Neuronal stem cell (in vitro differentiated cells): ENCODE measurements at regions not wholly inside any gene's neighbourhood (a gene's known extent, or its start where the extent isn't known, plus 50 kb on each side); places are given as distances from the start of the nearest gene placed in this dataset.
A peak's percentile ranks its signal among the peaks of the same experiment; 100 is the strongest.

Experiments used
- DNase-seq: peaks from one replicate; pipeline ENCODE4 v3.0.0-alpha.2; 2013; ENCODE audit warnings: low spot score
- H2AFZ ChIP-seq: one replicate; pipeline ENCODE4 v1.6.1; 2013; ENCODE audit warnings: mild to moderate bottlenecking, low read length, inconsistent platforms
- H2AK5ac ChIP-seq: 2 replicates; pipeline ENCODE4 v1.6.1; 2013; ENCODE audit warnings: low read depth, mild to moderate bottlenecking, inconsistent platforms, low read length, moderate library complexity, mixed read lengths
- H2BK120ac ChIP-seq: 2 replicates; pipeline ENCODE4 v1.6.1; 2013; ENCODE audit warnings: low read depth, mild to moderate bottlenecking, inconsistent platforms, low read length, moderate library complexity, mixed read lengths
- H2BK12ac ChIP-seq: one replicate; pipeline ENCODE4 v1.6.1; 2013; ENCODE audit warnings: low read length, inconsistent platforms
- H2BK15ac ChIP-seq: 2 replicates; pipeline ENCODE4 v1.6.1; 2013; ENCODE audit warnings: mild to moderate bottlenecking, low read length, inconsistent platforms, mixed read lengths
- H2BK5ac ChIP-seq: one replicate; pipeline ENCODE4 v1.6.1; 2013; ENCODE audit warnings: inconsistent platforms, mild to moderate bottlenecking, low read length, moderate library complexity
- H3K14ac ChIP-seq: one replicate; pipeline ENCODE4 v1.6.1; 2013; ENCODE audit warnings: low read length, inconsistent platforms
- H3K18ac ChIP-seq: 2 replicates; pipeline ENCODE4 v1.6.1; 2013; ENCODE audit warnings: low read length, inconsistent platforms
- H3K23ac ChIP-seq: 2 replicates; pipeline ENCODE4 v1.6.1; 2013; ENCODE audit warnings: low read depth, mild to moderate bottlenecking, mixed read lengths, low read length, inconsistent platforms; ENCODE audit not compliant: poor library complexity
- H3K27ac ChIP-seq: replicated peaks from 3 replicates; pipeline ENCODE4 v1.5.1; 2013; ENCODE audit warnings: low read length, inconsistent platforms
- H3K27me3 ChIP-seq, 3 experiments: 2 replicates each; pipeline ENCODE4 v1.6.1; 2013; ENCODE audit warnings: low read length in 3 of 3, mild to moderate bottlenecking in 2 of 3, inconsistent platforms in 1 of 3, low read depth in 1 of 3, mixed read lengths in 1 of 3, moderate library complexity in 1 of 3; ENCODE audit not compliant: control insufficient read depth in 3 of 3, insufficient read depth in 3 of 3
- H3K36me3 ChIP-seq, 2 donors: replicated peaks in 1 of 2; 2 replicates each; pipeline ENCODE4 v1.6.1; 2013; ENCODE audit warnings: low read length in 2 of 2; ENCODE audit not compliant: control insufficient read depth in 2 of 2, insufficient read depth in 2 of 2
- H3K4ac ChIP-seq: 2 replicates; pipeline ENCODE4 v1.6.1; 2013; ENCODE audit warnings: inconsistent platforms, mild to moderate bottlenecking, low read length, moderate library complexity
- H3K4me1 ChIP-seq, 2 donors: 1 replicate in 1 of 2; 2 replicates in 1 of 2; pipeline ENCODE4 v1.6.1; 2013; ENCODE audit warnings: low read length in 2 of 2, low read depth in 1 of 2; ENCODE audit not compliant: control insufficient read depth in 2 of 2, insufficient read depth in 1 of 2
- H3K4me2 ChIP-seq: one replicate; pipeline ENCODE4 v1.6.1; 2013; ENCODE audit warnings: mild to moderate bottlenecking, low read length, inconsistent platforms; ENCODE audit not compliant: insufficient read depth, poor library complexity, severe bottlenecking
- H3K4me3 ChIP-seq, 2 donors: 2 replicates each; pipeline ENCODE4 v1.5.1; 2013; ENCODE audit warnings: low read length in 2 of 2, mild to moderate bottlenecking in 2 of 2, inconsistent platforms in 1 of 2, moderate library complexity in 1 of 2
- H3K79me1 ChIP-seq: one replicate; pipeline ENCODE4 v1.6.1; 2013; ENCODE audit warnings: low read depth, mild to moderate bottlenecking, inconsistent platforms, low read length, moderate library complexity
- H3K9ac ChIP-seq: one replicate; pipeline ENCODE4 v1.6.1; 2013; ENCODE audit warnings: mild to moderate bottlenecking, low read depth, low read length, inconsistent platforms; ENCODE audit not compliant: poor library complexity
- H3K9me3 ChIP-seq, 2 donors: replicated peaks in 1 of 2; 2 replicates each; pipeline versions ENCODE3 to v1.6.1; 2013; ENCODE audit warnings: low read length in 2 of 2, mild to moderate bottlenecking in 2 of 2, inconsistent platforms in 1 of 2, low read depth in 1 of 2, mixed read lengths in 1 of 2, moderate library complexity in 1 of 2; ENCODE audit not compliant: control insufficient read depth in 2 of 2, insufficient read depth in 1 of 2
- H4K8ac ChIP-seq: one replicate; pipeline ENCODE4 v1.6.1; 2013; ENCODE audit warnings: low read depth, mild to moderate bottlenecking, inconsistent platforms, low read length, moderate library complexity
- H4K91ac ChIP-seq: one replicate; pipeline ENCODE4 v1.6.1; 2013; ENCODE audit warnings: low read length, low read depth, mild to moderate bottlenecking, inconsistent platforms; ENCODE audit not compliant: poor library complexity
- WGBS, 2 donors: extraction: QIAGEN DNeasy Blood & Tissue Kit; methylation state at CpG; one replicate each; pipeline ENCODE4 v1.1.7; 2013; ENCODE audit warnings: missing lambda C conversion rate in 2 of 2, mixed read lengths in 1 of 2; ENCODE audit not compliant: insufficient read length in 2 of 2, insufficient replicate concordance in 1 of 2; ENCODE audit errors: extremely low coverage in 2 of 2; 5-methylcytosine and 5-hydroxymethylcytosine counted together

DNA sequence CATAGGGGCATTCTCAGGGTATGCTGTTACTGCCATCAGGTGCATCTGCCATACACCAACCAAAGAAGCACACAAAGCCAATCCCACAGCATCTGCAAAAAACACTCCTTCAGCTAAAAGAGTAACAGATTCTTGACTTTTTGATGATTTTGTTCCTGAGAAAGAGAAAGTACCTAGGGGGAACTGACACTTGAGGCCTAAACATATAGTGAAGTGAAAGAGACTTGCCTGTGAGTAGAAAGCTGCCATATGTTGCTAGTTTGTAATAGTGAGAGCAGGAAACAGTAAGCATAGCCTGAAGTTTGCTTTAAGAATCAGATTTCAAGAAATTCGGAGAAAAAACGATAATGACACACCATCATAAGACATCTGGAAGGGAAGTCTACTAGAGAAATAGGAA lies 97.9 kb upstream of the CTSC start:
- Histone ChIP-seq H4K91ac (no peak overlapping the region), H3K4me1 (peaks cover 0 to 2% of the 10 kb centered on the region in 2 donors), H2BK120ac (no peak overlapping the region), H2AK5ac (no peak overlapping the region), H3K4me3 (no peak overlapping the region), H3K36me3 (no peaks in the 10 kb centered on the region), H3K27ac (no peak overlapping the region), H3K14ac (no peak overlapping the region), H3K27me3 (no peaks in the 10 kb centered on the region), H3K9ac (no peak overlapping the region), H3K79me1 (no peaks in the 10 kb centered on the region), H3K9me3 (peaks cover 0 to 11% of the 10 kb centered on the region in 2 donors), H2BK5ac (no peak overlapping the region), H2AFZ (no peak overlapping the region), H2BK15ac (no peak overlapping the region), H4K8ac (no peak overlapping the region), H2BK12ac (no peak overlapping the region), H3K4me2 (no peak overlapping the region), H3K18ac (no peak overlapping the region), H3K23ac (no peak overlapping the region), H3K4ac (no peak overlapping the region)
- DNase-seq: no peak
- WGBS, 2 donors: no CpG with 5 or more reads among the region's 2 CpGs

- Histone ChIP-seq H3K79me1 (no peaks in the 10 kb centered on the region), H2AK5ac (no peak overlapping the region), H2BK120ac (no peak overlapping the region), H2BK12ac (no peak overlapping the region), H3K4ac (no peak overlapping the region), H2BK15ac (no peak overlapping the region), H3K4me2 (no peak overlapping the region), H3K4me1 (peaks cover 0 to 2% of the 10 kb centered on the region in 2 donors), H3K14ac (no peak overlapping the region), H2BK5ac (peak overlapping the region; percentile 2), H4K91ac (no peak overlapping the region), H3K36me3 (no peaks in the 10 kb centered on the region), H4K8ac (no peak overlapping the region), H3K27me3 (no peaks in the 10 kb centered on the region), H3K9me3 (peaks cover 0 to 11% of the 10 kb centered on the region in 2 donors), H3K18ac (no peak overlapping the region), H2AFZ (no peak overlapping the region), H3K9ac (no peak overlapping the region), H3K27ac (no peak overlapping the region), H3K4me3 (no peak overlapping the region), H3K23ac (no peak overlapping the region)
- WGBS, 2 donors: no CpG with 5 or more reads among the region's 8 CpGs
- no peak for DNase-seq
These were observed 96.9 kb upstream of the CTSC start for GRCh38 chr11:88434333-88434976.

DNA sequence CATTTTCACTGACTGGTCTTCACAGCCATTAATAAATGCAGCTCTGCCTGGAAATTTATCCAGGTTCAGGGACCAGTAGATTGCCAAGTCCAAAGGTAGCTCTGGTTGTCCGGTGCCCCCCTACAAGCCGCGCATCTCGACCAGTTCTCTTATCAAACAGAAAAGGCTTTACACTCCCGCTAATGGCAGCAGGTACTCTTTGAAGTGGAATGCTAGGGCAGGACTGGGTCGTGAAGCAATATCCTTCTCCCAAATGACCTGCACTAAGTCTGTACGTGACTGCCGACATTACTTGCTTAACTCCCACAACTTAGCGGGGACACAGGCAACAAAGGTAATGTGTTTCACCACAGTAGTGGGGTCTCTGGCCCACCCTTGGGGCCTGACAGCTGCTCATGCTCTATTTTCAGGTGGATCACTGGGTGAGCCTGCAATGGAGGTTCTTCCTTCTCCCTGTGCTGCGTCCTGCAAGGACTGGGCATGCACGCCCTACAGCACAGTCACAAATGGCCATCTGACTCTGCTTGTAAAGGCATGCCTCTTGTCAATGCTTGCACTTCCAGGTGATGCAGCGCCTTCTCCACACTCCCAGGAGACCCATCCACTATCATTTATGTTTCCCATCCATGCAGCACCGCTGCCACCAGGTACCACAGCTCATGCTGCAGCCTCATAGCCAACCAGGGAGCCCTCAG lies 96.1 kb upstream of the CTSC start:
- H2BK5ac ChIP-seq: peak overlapping the region; percentile 2
- H2AK5ac ChIP-seq: no peak overlapping the region
- peaks cover 0 to 11% of the 10 kb centered on the region in 2 donors for H3K9me3 ChIP-seq
- no peak overlapping the region for H4K91ac ChIP-seq
- no peaks in the 10 kb centered on the region for H3K27me3 ChIP-seq
- H2BK12ac ChIP-seq: no peak overlapping the region
- H3K4me2 ChIP-seq: no peak overlapping the region
- H4K8ac ChIP-seq: no peak overlapping the region
- H3K23ac ChIP-seq: peak overlapping the region; percentile 43
- WGBS, 2 donors: no CpG with 5 or more reads among the region's 13 CpGs
- no peak for DNase-seq
- H3K18ac ChIP-seq: peak overlapping the region; percentile 36
- no peaks in the 10 kb centered on the region for H3K79me1 ChIP-seq
- no peak overlapping the region for H2BK15ac ChIP-seq
- no peak overlapping the region for H3K14ac ChIP-seq
- no peak overlapping the region for H2AFZ ChIP-seq
- peaks cover 0 to 2% of the 10 kb centered on the region in 2 donors for H3K4me1 ChIP-seq
- peak overlapping the region; percentile 19 for H2BK120ac ChIP-seq
- H3K9ac ChIP-seq: no peak overlapping the region
- no peaks in the 10 kb centered on the region for H3K36me3 ChIP-seq
- no peak overlapping the region for H3K4me3 ChIP-seq
- no peak overlapping the region for H3K27ac ChIP-seq
- H3K4ac ChIP-seq: no peak overlapping the region

- H2BK15ac ChIP-seq: no peak overlapping the region
- no peak overlapping the region for H4K91ac ChIP-seq
- H3K4me2 ChIP-seq: no peak overlapping the region
- H3K4me1 ChIP-seq: peaks cover 0 to 2% of the 10 kb centered on the region in 2 donors
- no peak overlapping the region for H2BK12ac ChIP-seq
- no peak overlapping the region for H2AK5ac ChIP-seq
- no peaks in the 10 kb centered on the region for H3K27me3 ChIP-seq
- no peak overlapping the region for H3K14ac ChIP-seq
- H2BK5ac ChIP-seq: no peak overlapping the region
- WGBS, 2 donors: no CpG with 5 or more reads among the region's 9 CpGs
- H2AFZ ChIP-seq: no peak overlapping the region
- H3K18ac ChIP-seq: no peak overlapping the region
- no peak overlapping the region for H3K4me3 ChIP-seq
- H2BK120ac ChIP-seq: no peak overlapping the region
- H4K8ac ChIP-seq: no peak overlapping the region
- H3K27ac ChIP-seq: no peak overlapping the region
- H3K36me3 ChIP-seq: no peaks in the 10 kb centered on the region
- H3K4ac ChIP-seq: no peak overlapping the region
- DNase-seq: no peak
- no peak overlapping the region for H3K9ac ChIP-seq
- no peak overlapping the region for H3K23ac ChIP-seq
- peaks cover 0 to 11% of the 10 kb centered on the region in 2 donors for H3K9me3 ChIP-seq
- H3K79me1 ChIP-seq: no peaks in the 10 kb centered on the region
These were observed 94.3 kb upstream of the CTSC start for GRCh38 chr11:88431675-88432341.
